Panc1 (cell line): ENCODE measurements at regions not wholly inside any gene's neighbourhood (a gene's known extent, or its start where the extent isn't known, plus 50 kb on each side); places are given as distances from the start of the nearest gene placed in this dataset.

Experiments used
- ATAC-seq: fragments of 200-7000 bp; cut with Tn5 transposase; 2 replicates; pipeline ENCODE4 v1.9.1; 2020; ENCODE audit warnings: mild to moderate bottlenecking, moderate library complexity
- BruUV-seq: library from RNA; stranded (reverse); fragments of 400-500 nt; replicated peaks from 2 replicates; lab custom pipeline; 2021; lab: Mats Ljungman, UMichigan
- CTCF ChIA-PET: fragments of 300-600 bp; sonication (Branson Sonifier 250); formaldehyde crosslinking; loops from one replicate; lab custom pipeline; 2022; ENCODE audit warnings: antibody characterized with exemption; lab: Charles Lee
- POLR2A ChIA-PET: fragments of 300-600 bp; sonication (Branson Sonifier 250); formaldehyde crosslinking; loops from one replicate; lab custom pipeline; 2022; ENCODE audit warnings: antibody characterized with exemption; lab: Charles Lee
- DNase-seq: peaks from one replicate; pipeline ENCODE4 v3.0.0-alpha.2; 2010; ENCODE audit warnings: low read depth, low spot score
- H3K27ac ChIP-seq: 2 replicates; pipeline ENCODE4 v1.5.1; 2011; ENCODE audit warnings: mild to moderate bottlenecking, low read length, inconsistent platforms
- H3K27me3 ChIP-seq: fragments of 200-500 bp; sonication (Bioruptor generic); 2 replicates; pipeline ENCODE4 v1.6.0; 2014; ENCODE audit warnings: low read length, inconsistent platforms; ENCODE audit not compliant: control insufficient read depth, insufficient read depth
- H3K36me3 ChIP-seq: fragments of 200-500 bp; sonication (Bioruptor generic); 2 replicates; pipeline ENCODE4 v1.5.1; 2014; ENCODE audit warnings: inconsistent platforms, mild to moderate bottlenecking, low read length, moderate library complexity; ENCODE audit not compliant: control insufficient read depth, insufficient read depth
- H3K4me1 ChIP-seq: 2 replicates; pipeline ENCODE4 v1.5.1; 2011; ENCODE audit warnings: inconsistent platforms, mild to moderate bottlenecking, low read length, moderate library complexity; ENCODE audit not compliant: control insufficient read depth, insufficient read depth
- H3K4me3 ChIP-seq, 2 experiments: 2 replicates each; pipeline ENCODE4 v1.5.1; 2011 to 2012; ENCODE audit warnings: low read depth in 2 of 2, low read length in 2 of 2, mild to moderate bottlenecking in 2 of 2, inconsistent platforms in 1 of 2, moderate library complexity in 1 of 2
- H3K9me3 ChIP-seq: fragments of 200-500 bp; sonication (Bioruptor generic); 2 replicates; pipeline ENCODE4 v1.5.1; 2014; ENCODE audit warnings: low read depth, mild to moderate bottlenecking, inconsistent platforms, low read length, moderate library complexity; ENCODE audit not compliant: control insufficient read depth, insufficient read depth
- POLR2AphosphoS5 ChIP-seq: IDR thresholded peaks from 2 replicates; pipeline ENCODE4 v1.6.1; 2012; ENCODE audit warnings: mild to moderate bottlenecking, low read depth, low read length, moderate library complexity
- SIN3A ChIP-seq: IDR thresholded peaks from 2 replicates; pipeline ENCODE4 v1.6.1; 2012; ENCODE audit warnings: low read depth, mild to moderate bottlenecking, low read length, moderate library complexity, borderline replicate concordance; ENCODE audit not compliant: insufficient read depth
- TCF7L2 ChIP-seq: IDR thresholded peaks from 2 replicates; pipeline ENCODE4 v1.6.1; 2011; ENCODE audit warnings: mild to moderate bottlenecking, low read depth, low read length, inconsistent platforms
- in situ Hi-C: cut with HindIII; loops from 2 replicates; pipeline ENCODE4 v1.10.0; 2016; ENCODE audit warnings: low sequenced_read_pairs, low pct_unique_long_range_greater_than_20kb
- intact Hi-C: fragments of 100-400 bp; cut with micrococcal nuclease; formaldehyde crosslinking; loops from one replicate; pipeline ENCODE4 v1.10.0; 2022; ENCODE audit not compliant: unreplicated experiment
- TF ChIP-seq, protein P1 (sequence below), 2 experiments: IDR thresholded peaks; 2 replicates each; pipeline ENCODE4 v1.6.1; 2011 to 2012; ENCODE audit warnings: low read depth in 2 of 2, control low read depth in 1 of 2, low read length in 1 of 2, mild to moderate bottlenecking in 1 of 2, moderate library complexity in 1 of 2; ENCODE audit not compliant: insufficient read depth in 1 of 2
- TF ChIP-seq, protein P2 (sequence below): fragments of 450-650 bp; IDR thresholded peaks from 2 replicates; pipeline ENCODE4 v1.5.1; 2017; ENCODE audit warnings: mild to moderate bottlenecking

DNA sequence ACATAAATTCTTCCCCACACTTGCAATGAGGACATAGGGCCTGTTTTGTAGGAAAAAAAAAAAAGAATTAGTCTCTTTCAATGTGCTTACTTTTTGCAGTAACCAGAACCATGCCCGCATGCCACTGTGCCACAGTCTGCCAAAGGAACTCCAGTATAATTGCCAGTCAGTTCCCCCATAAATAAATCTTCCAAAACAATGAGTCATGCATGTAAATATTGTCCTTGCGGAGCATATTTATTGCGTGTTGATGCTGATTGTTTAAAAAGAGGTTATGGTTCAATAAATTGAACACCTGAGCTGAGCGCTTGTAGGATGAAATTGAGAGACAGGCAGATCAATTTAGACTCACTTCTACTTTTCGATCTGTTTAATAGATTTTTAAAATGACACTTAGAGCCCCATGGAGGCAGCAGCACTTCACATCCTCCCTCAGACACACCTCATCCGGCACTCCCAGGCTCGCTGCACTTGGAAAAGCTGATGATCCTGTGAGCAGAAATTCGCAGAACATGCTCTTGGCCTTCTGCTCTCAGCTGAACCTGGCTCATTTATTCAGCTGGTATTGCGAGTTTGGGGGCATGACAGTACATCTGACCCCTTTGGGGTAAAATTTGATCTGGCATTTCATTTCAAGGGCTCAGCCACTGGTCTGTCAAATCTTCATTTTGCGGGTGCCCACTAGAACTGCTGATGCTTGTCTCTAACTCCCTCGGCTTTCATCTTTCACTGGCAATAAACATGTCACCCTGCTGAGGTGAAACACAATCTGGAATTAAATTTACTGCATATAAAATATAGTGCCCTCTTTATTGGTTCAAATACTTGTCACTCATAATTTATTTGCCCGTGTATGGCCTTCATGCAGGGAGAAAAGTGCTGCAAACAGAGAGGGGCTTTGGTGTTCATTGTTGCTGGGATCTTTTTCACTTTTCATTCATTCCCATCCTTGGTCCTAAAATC is 371.1 kb upstream of the POU3F2 start:
- H3K36me3 ChIP-seq: no peaks in the 10 kb centered on the region
- TF ChIP-seq TCF7L2 (no peak), POLR2AphosphoS5 (no peak), SIN3A (no peak)
- TF ChIP-seq, protein P1, sequence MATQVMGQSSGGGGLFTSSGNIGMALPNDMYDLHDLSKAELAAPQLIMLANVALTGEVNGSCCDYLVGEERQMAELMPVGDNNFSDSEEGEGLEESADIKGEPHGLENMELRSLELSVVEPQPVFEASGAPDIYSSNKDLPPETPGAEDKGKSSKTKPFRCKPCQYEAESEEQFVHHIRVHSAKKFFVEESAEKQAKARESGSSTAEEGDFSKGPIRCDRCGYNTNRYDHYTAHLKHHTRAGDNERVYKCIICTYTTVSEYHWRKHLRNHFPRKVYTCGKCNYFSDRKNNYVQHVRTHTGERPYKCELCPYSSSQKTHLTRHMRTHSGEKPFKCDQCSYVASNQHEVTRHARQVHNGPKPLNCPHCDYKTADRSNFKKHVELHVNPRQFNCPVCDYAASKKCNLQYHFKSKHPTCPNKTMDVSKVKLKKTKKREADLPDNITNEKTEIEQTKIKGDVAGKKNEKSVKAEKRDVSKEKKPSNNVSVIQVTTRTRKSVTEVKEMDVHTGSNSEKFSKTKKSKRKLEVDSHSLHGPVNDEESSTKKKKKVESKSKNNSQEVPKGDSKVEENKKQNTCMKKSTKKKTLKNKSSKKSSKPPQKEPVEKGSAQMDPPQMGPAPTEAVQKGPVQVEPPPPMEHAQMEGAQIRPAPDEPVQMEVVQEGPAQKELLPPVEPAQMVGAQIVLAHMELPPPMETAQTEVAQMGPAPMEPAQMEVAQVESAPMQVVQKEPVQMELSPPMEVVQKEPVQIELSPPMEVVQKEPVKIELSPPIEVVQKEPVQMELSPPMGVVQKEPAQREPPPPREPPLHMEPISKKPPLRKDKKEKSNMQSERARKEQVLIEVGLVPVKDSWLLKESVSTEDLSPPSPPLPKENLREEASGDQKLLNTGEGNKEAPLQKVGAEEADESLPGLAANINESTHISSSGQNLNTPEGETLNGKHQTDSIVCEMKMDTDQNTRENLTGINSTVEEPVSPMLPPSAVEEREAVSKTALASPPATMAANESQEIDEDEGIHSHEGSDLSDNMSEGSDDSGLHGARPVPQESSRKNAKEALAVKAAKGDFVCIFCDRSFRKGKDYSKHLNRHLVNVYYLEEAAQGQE (IDR thresholded peaks at IDR 0.05; ENCODE audit: insufficient read depth in 1 of 2, low read depth in 2 of 2, low read length in 1 of 2): no peak
- TF ChIP-seq, protein P2, sequence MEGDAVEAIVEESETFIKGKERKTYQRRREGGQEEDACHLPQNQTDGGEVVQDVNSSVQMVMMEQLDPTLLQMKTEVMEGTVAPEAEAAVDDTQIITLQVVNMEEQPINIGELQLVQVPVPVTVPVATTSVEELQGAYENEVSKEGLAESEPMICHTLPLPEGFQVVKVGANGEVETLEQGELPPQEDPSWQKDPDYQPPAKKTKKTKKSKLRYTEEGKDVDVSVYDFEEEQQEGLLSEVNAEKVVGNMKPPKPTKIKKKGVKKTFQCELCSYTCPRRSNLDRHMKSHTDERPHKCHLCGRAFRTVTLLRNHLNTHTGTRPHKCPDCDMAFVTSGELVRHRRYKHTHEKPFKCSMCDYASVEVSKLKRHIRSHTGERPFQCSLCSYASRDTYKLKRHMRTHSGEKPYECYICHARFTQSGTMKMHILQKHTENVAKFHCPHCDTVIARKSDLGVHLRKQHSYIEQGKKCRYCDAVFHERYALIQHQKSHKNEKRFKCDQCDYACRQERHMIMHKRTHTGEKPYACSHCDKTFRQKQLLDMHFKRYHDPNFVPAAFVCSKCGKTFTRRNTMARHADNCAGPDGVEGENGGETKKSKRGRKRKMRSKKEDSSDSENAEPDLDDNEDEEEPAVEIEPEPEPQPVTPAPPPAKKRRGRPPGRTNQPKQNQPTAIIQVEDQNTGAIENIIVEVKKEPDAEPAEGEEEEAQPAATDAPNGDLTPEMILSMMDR: no peak
- H3K27me3 ChIP-seq: no peaks in the 10 kb centered on the region
- ATAC-seq (no peak), DNase-seq (no peak)
- ChIA-PET POLR2A (no interaction called here), CTCF (no interaction called here)
- no peaks in the 10 kb centered on the region for H3K4me1 ChIP-seq
- H3K4me3 ChIP-seq: no peak overlapping the region
- intact Hi-C loops (no loop called here), in situ Hi-C loops (no loop called here)
- H3K27ac ChIP-seq: no peak overlapping the region
- H3K9me3 ChIP-seq: no peaks in the 10 kb centered on the region
- BruUV-seq: no TSS peak

DNA sequence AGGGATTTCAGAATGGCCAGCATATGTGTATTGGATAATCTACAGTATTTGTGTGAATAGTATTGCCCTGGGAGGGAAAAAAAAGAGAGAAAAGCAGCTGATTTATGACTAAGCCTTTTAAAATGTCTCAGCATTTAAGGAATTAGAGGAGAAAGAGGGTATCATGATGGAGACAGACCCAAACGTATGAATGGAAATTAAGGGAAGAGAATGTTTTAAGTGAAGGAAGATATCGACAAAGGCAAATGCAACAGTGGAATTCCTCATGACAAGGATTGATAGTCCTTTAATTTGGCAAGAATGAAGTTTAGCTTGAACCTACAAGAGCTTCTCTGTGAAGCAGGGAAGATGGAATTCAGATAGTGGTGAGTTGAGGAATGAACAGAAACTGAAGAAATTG is 367.3 kb upstream of the POU3F2 start:
- in situ Hi-C loops: no loop called here
- no peak for ATAC-seq
- H3K4me3 ChIP-seq: no peak overlapping the region
- H3K36me3 ChIP-seq: no peaks in the 10 kb centered on the region
- H3K4me1 ChIP-seq: no peaks in the 10 kb centered on the region
- H3K27me3 ChIP-seq: no peaks in the 10 kb centered on the region
- TF ChIP-seq TCF7L2: no peak
- TF ChIP-seq, protein P1 (IDR thresholded peaks at IDR 0.05; ENCODE audit: insufficient read depth in 1 of 2, low read depth in 2 of 2, low read length in 1 of 2): no peak
- TF ChIP-seq, protein P2: no peak
- no peak for TF ChIP-seq SIN3A
- TF ChIP-seq POLR2AphosphoS5: no peak
- DNase-seq: no peak
- intact Hi-C loops: no loop called here
- no peak overlapping the region for H3K27ac ChIP-seq
- CTCF ChIA-PET: no interaction called here
- H3K9me3 ChIP-seq: no peaks in the 10 kb centered on the region
- POLR2A ChIA-PET: no interaction called here
- BruUV-seq: no TSS peak
